BE2C (cell line): ENCODE measurements at regions not wholly inside any gene's neighbourhood (a gene's known extent, or its start where the extent isn't known, plus 50 kb on each side); places are given as distances from the start of the nearest gene placed in this dataset.

ENCODE experiments used
- DNase-seq: peaks from one replicate; pipeline ENCODE4 v3.0.0-alpha.2; 2020
- H3K27me3 ChIP-seq: fragments of 250-450 bp; sonication (Bioruptor Pico); 2 replicates; pipeline ENCODE4 v1.5.1; 2020; ENCODE audit warnings: mild to moderate bottlenecking
- H3K36me3 ChIP-seq: fragments of 250-450 bp; sonication (Bioruptor Pico); 2 replicates; pipeline ENCODE4 v1.5.1; 2020; ENCODE audit warnings: mild to moderate bottlenecking
- H3K4me1 ChIP-seq: fragments of 250-450 bp; sonication (Bioruptor Pico); 2 replicates; pipeline ENCODE4 v1.5.1; 2020
- H3K4me3 ChIP-seq: 2 replicates; pipeline ENCODE4 v1.5.1; 2011; ENCODE audit warnings: low read depth, low read length
- H3K9me3 ChIP-seq: fragments of 250-450 bp; sonication (Bioruptor Pico); 2 replicates; pipeline ENCODE4 v1.5.1; 2020
- CTCF ChIP-seq: IDR thresholded peaks from 2 replicates; pipeline ENCODE4 v1.5.1; 2012; ENCODE audit warnings: mild to moderate bottlenecking, low read depth, low read length

GRCh38 chr9:12194731-12195130 lies 498.5 kb upstream of the TYRP1 start:
- no peak for TF ChIP-seq CTCF
- DNase-seq, result no peak
- Histone ChIP-seq H3K9me3 (no peaks in the 10 kb centered on the region), H3K27me3 (no peaks in the 10 kb centered on the region), H3K36me3 (no peaks in the 10 kb centered on the region), H3K4me1 (no peaks in the 10 kb centered on the region), H3K4me3 (no peak overlapping the region)

GRCh38 chr9:12195456-12195855 lies 497.7 kb upstream of the TYRP1 start:
- no peaks in the 10 kb centered on the region for H3K4me1 ChIP-seq
- TF ChIP-seq CTCF, result no peak
- H3K36me3 ChIP-seq, result no peaks in the 10 kb centered on the region
- H3K4me3 ChIP-seq, result no peak overlapping the region
- DNase-seq, result no peak
- H3K27me3 ChIP-seq, result no peaks in the 10 kb centered on the region
- H3K9me3 ChIP-seq, result no peaks in the 10 kb centered on the region

GRCh38 chr9:12204512-12204911 lies 488.7 kb upstream of the TYRP1 start:
- H3K4me3 ChIP-seq, result no peak overlapping the region
- no peaks in the 10 kb centered on the region for H3K27me3 ChIP-seq
- H3K4me1 ChIP-seq, result no peaks in the 10 kb centered on the region
- H3K36me3 ChIP-seq, result no peaks in the 10 kb centered on the region
- no peaks in the 10 kb centered on the region for H3K9me3 ChIP-seq
- DNase-seq, result no peak
- no peak for TF ChIP-seq CTCF

- no peaks in the 10 kb centered on the region for H3K4me1 ChIP-seq
- no peak for TF ChIP-seq CTCF
- no peak for DNase-seq
- no peak overlapping the region for H3K4me3 ChIP-seq
- H3K9me3 ChIP-seq, result no peaks in the 10 kb centered on the region
- no peaks in the 10 kb centered on the region for H3K27me3 ChIP-seq
- no peaks in the 10 kb centered on the region for H3K36me3 ChIP-seq
These were observed 480.3 kb upstream of the TYRP1 start for GRCh38 chr9:12212860-12213259.

GRCh38 chr9:12221470-12221869 lies 471.7 kb upstream of the TYRP1 start:
- H3K36me3 ChIP-seq, result no peaks in the 10 kb centered on the region
- no peaks in the 10 kb centered on the region for H3K27me3 ChIP-seq
- no peaks in the 10 kb centered on the region for H3K9me3 ChIP-seq
- no peaks in the 10 kb centered on the region for H3K4me1 ChIP-seq
- DNase-seq, result no peak
- no peak for TF ChIP-seq CTCF
- no peak overlapping the region for H3K4me3 ChIP-seq

GRCh38 chr9:12224449-12224848 lies 468.7 kb upstream of the TYRP1 start:
- no peak overlapping the region for H3K4me3 ChIP-seq
- no peaks in the 10 kb centered on the region for H3K9me3 ChIP-seq
- no peaks in the 10 kb centered on the region for H3K27me3 ChIP-seq
- no peaks in the 10 kb centered on the region for H3K36me3 ChIP-seq
- no peak for TF ChIP-seq CTCF
- DNase-seq, result no peak
- no peaks in the 10 kb centered on the region for H3K4me1 ChIP-seq
